ENCODE measurements at regions not wholly inside any gene's neighbourhood (a gene's known extent, or its start where the extent isn't known, plus 50 kb on each side); places are given as distances from the start of the nearest gene placed in this dataset.

GRCh38 chr6:29999416-29999815 lies 57.1 kb downstream of the HLA-A start:
- no peak overlapping the region for H3K4me2 ChIP-seq (ENCODE audit: insufficient read depth, low read length, poor library complexity, severe bottlenecking)
- H3K14ac ChIP-seq (ENCODE audit: low read length): no peak overlapping the region
- peaks cover 0 to 34% (median 3%) of the 10 kb centered on the region in 3 experiments for H3K27me3 ChIP-seq (ENCODE audit: control insufficient read depth in 3 of 3, insufficient read depth in 3 of 3, low read depth in 1 of 3, low read length in 3 of 3)
- no peak overlapping the region for H3K4ac ChIP-seq (ENCODE audit: low read length)
- H3K36me3 ChIP-seq (replicated peaks in 1 of 2; ENCODE audit: control insufficient read depth in 2 of 2, insufficient read depth in 2 of 2, low read length in 2 of 2): no peaks in the 10 kb centered on the region
- no peak overlapping the region for H4K8ac ChIP-seq (ENCODE audit: low read depth, low read length)
- no peak overlapping the region for H3K23ac ChIP-seq (ENCODE audit: low read depth, low read length, poor library complexity)
- DNase-seq (ENCODE audit: low spot score): no peak
- peaks cover 0 to 3% of the 10 kb centered on the region in 2 donors for H3K4me1 ChIP-seq (ENCODE audit: control insufficient read depth in 2 of 2, insufficient read depth in 1 of 2, low read depth in 1 of 2, low read length in 2 of 2)
- no peaks in the 10 kb centered on the region for H3K9me3 ChIP-seq (replicated peaks in 1 of 2; ENCODE audit: control insufficient read depth in 2 of 2, insufficient read depth in 1 of 2, low read depth in 1 of 2, low read length in 2 of 2)
- no peak overlapping the region for H2BK5ac ChIP-seq (ENCODE audit: low read length)
- no peak overlapping the region for H4K91ac ChIP-seq (ENCODE audit: low read depth, low read length, poor library complexity)
- H3K27ac ChIP-seq (replicated peaks; ENCODE audit: low read length): no peak overlapping the region
- no peak overlapping the region for H2AFZ ChIP-seq (ENCODE audit: low read length)
- no peak overlapping the region for H3K9ac ChIP-seq (ENCODE audit: low read depth, low read length, poor library complexity)
- WGBS, 2 donors (ENCODE audit: extremely low coverage in 2 of 2, insufficient read length in 2 of 2, insufficient replicate concordance in 1 of 2): no CpG with 5 or more reads among the region's 1 CpG
- no peak overlapping the region for H3K4me3 ChIP-seq (ENCODE audit: low read length in 2 of 2)
- H3K18ac ChIP-seq (ENCODE audit: low read length): no peak overlapping the region
- H3K79me1 ChIP-seq (ENCODE audit: low read depth, low read length): no peaks in the 10 kb centered on the region
- no peak overlapping the region for H2BK12ac ChIP-seq (ENCODE audit: low read length)
- no peak overlapping the region for H2BK15ac ChIP-seq (ENCODE audit: low read length)
- no peak overlapping the region for H2BK120ac ChIP-seq (ENCODE audit: low read depth, low read length)
- no peak overlapping the region for H2AK5ac ChIP-seq (ENCODE audit: low read depth, low read length)

GRCh38 chr6:30000156-30000791 lies 57.9 kb downstream of the HLA-A start:
- H3K18ac ChIP-seq (ENCODE audit: low read length): no peak overlapping the region
- no peak overlapping the region for H2BK12ac ChIP-seq (ENCODE audit: low read length)
- no peaks in the 10 kb centered on the region for H3K9me3 ChIP-seq (replicated peaks in 1 of 2; ENCODE audit: control insufficient read depth in 2 of 2, insufficient read depth in 1 of 2, low read depth in 1 of 2, low read length in 2 of 2)
- peaks cover 0 to 42% (median 9%) of the 10 kb centered on the region in 3 experiments for H3K27me3 ChIP-seq (ENCODE audit: control insufficient read depth in 3 of 3, insufficient read depth in 3 of 3, low read depth in 1 of 3, low read length in 3 of 3)
- no peak overlapping the region for H2BK5ac ChIP-seq (ENCODE audit: low read length)
- WGBS, 2 donors (ENCODE audit: extremely low coverage in 2 of 2, insufficient read length in 2 of 2, insufficient replicate concordance in 1 of 2): no CpG with 5 or more reads among the region's 9 CpGs
- H2AK5ac ChIP-seq (ENCODE audit: low read depth, low read length): no peak overlapping the region
- H2BK120ac ChIP-seq (ENCODE audit: low read depth, low read length): no peak overlapping the region
- H3K27ac ChIP-seq (replicated peaks; ENCODE audit: low read length): no peak overlapping the region
- no peak for DNase-seq (ENCODE audit: low spot score)
- H3K79me1 ChIP-seq (ENCODE audit: low read depth, low read length): no peaks in the 10 kb centered on the region
- no peak overlapping the region for H3K4me2 ChIP-seq (ENCODE audit: insufficient read depth, low read length, poor library complexity, severe bottlenecking)
- no peak overlapping the region for H3K4me3 ChIP-seq (ENCODE audit: low read length in 2 of 2)
- H4K8ac ChIP-seq (ENCODE audit: low read depth, low read length): no peak overlapping the region
- H3K9ac ChIP-seq (ENCODE audit: low read depth, low read length, poor library complexity): no peak overlapping the region
- no peaks in the 10 kb centered on the region for H3K36me3 ChIP-seq (replicated peaks in 1 of 2; ENCODE audit: control insufficient read depth in 2 of 2, insufficient read depth in 2 of 2, low read length in 2 of 2)
- H4K91ac ChIP-seq (ENCODE audit: low read depth, low read length, poor library complexity): no peak overlapping the region
- H3K4ac ChIP-seq (ENCODE audit: low read length): no peak overlapping the region
- H3K23ac ChIP-seq (ENCODE audit: low read depth, low read length, poor library complexity): no peak overlapping the region
- no peak overlapping the region for H3K14ac ChIP-seq (ENCODE audit: low read length)
- no peak overlapping the region for H2BK15ac ChIP-seq (ENCODE audit: low read length)
- peaks cover 0 to 3% of the 10 kb centered on the region in 2 donors for H3K4me1 ChIP-seq (ENCODE audit: control insufficient read depth in 2 of 2, insufficient read depth in 1 of 2, low read depth in 1 of 2, low read length in 2 of 2)
- no peak overlapping the region for H2AFZ ChIP-seq (ENCODE audit: low read length)

- Histone ChIP-seq H3K4ac (ENCODE audit: low read length) (no peak overlapping the region), H3K18ac (ENCODE audit: low read length) (no peak overlapping the region), H4K8ac (ENCODE audit: low read depth, low read length) (no peak overlapping the region), H3K4me2 (ENCODE audit: insufficient read depth, low read length, poor library complexity, severe bottlenecking) (no peak overlapping the region), H3K79me1 (ENCODE audit: low read depth, low read length) (no peaks in the 10 kb centered on the region), H3K14ac (ENCODE audit: low read length) (no peak overlapping the region), H2AFZ (ENCODE audit: low read length) (no peak overlapping the region), H3K27me3 (ENCODE audit: control insufficient read depth in 3 of 3, insufficient read depth in 3 of 3, low read depth in 1 of 3, low read length in 3 of 3) (peaks cover 15 to 53% (median 35%) of the 10 kb centered on the region in 3 experiments), H3K4me1 (ENCODE audit: control insufficient read depth in 2 of 2, insufficient read depth in 1 of 2, low read depth in 1 of 2, low read length in 2 of 2) (peaks cover 4 to 13% of the 10 kb centered on the region in 2 donors), H3K9ac (ENCODE audit: low read depth, low read length, poor library complexity) (no peak overlapping the region), H2BK120ac (ENCODE audit: low read depth, low read length) (no peak overlapping the region), H4K91ac (ENCODE audit: low read depth, low read length, poor library complexity) (no peak overlapping the region), H2AK5ac (ENCODE audit: low read depth, low read length) (no peak overlapping the region), H3K36me3 (replicated peaks in 1 of 2; ENCODE audit: control insufficient read depth in 2 of 2, insufficient read depth in 2 of 2, low read length in 2 of 2) (no peaks in the 10 kb centered on the region), H2BK5ac (ENCODE audit: low read length) (no peak overlapping the region), H2BK12ac (ENCODE audit: low read length) (no peak overlapping the region), H3K23ac (ENCODE audit: low read depth, low read length, poor library complexity) (no peak overlapping the region), H3K4me3 (ENCODE audit: low read length in 2 of 2) (no peak overlapping the region), H2BK15ac (ENCODE audit: low read length) (no peak overlapping the region), H3K27ac (replicated peaks; ENCODE audit: low read length) (no peak overlapping the region), H3K9me3 (replicated peaks in 1 of 2; ENCODE audit: control insufficient read depth in 2 of 2, insufficient read depth in 1 of 2, low read depth in 1 of 2, low read length in 2 of 2) (no peaks in the 10 kb centered on the region)
- no peak for DNase-seq (ENCODE audit: low spot score)
- no CpG with 5 or more reads among the region's 3 CpGs for WGBS, 2 donors (ENCODE audit: extremely low coverage in 2 of 2, insufficient read length in 2 of 2, insufficient replicate concordance in 1 of 2)
Measured at GRCh38 chr6:30002871-30003270, 58.2 kb upstream of the POLR1H start.

GRCh38 chr6:30005482-30005881 lies 55.6 kb upstream of the POLR1H start:
- Histone ChIP-seq H3K4me3 (ENCODE audit: low read length in 2 of 2) (no peak overlapping the region), H3K9ac (ENCODE audit: low read depth, low read length, poor library complexity) (no peak overlapping the region), H2AFZ (ENCODE audit: low read length) (no peak overlapping the region), H3K27ac (replicated peaks; ENCODE audit: low read length) (no peak overlapping the region), H4K8ac (ENCODE audit: low read depth, low read length) (no peak overlapping the region), H2AK5ac (ENCODE audit: low read depth, low read length) (no peak overlapping the region), H3K23ac (ENCODE audit: low read depth, low read length, poor library complexity) (no peak overlapping the region), H2BK15ac (ENCODE audit: low read length) (no peak overlapping the region), H2BK120ac (ENCODE audit: low read depth, low read length) (no peak overlapping the region), H2BK12ac (ENCODE audit: low read length) (no peak overlapping the region), H4K91ac (ENCODE audit: low read depth, low read length, poor library complexity) (no peak overlapping the region), H3K4me1 (ENCODE audit: control insufficient read depth in 2 of 2, insufficient read depth in 1 of 2, low read depth in 1 of 2, low read length in 2 of 2) (peaks cover 4 to 9% of the 10 kb centered on the region in 2 donors), H3K18ac (ENCODE audit: low read length) (no peak overlapping the region), H3K27me3 (ENCODE audit: control insufficient read depth in 3 of 3, insufficient read depth in 3 of 3, low read depth in 1 of 3, low read length in 3 of 3) (peaks cover 17 to 55% (median 43%) of the 10 kb centered on the region in 3 experiments), H2BK5ac (ENCODE audit: low read length) (no peak overlapping the region), H3K14ac (ENCODE audit: low read length) (no peak overlapping the region), H3K79me1 (ENCODE audit: low read depth, low read length) (no peaks in the 10 kb centered on the region), H3K9me3 (replicated peaks in 1 of 2; ENCODE audit: control insufficient read depth in 2 of 2, insufficient read depth in 1 of 2, low read depth in 1 of 2, low read length in 2 of 2) (no peaks in the 10 kb centered on the region), H3K4me2 (ENCODE audit: insufficient read depth, low read length, poor library complexity, severe bottlenecking) (no peak overlapping the region), H3K36me3 (replicated peaks in 1 of 2; ENCODE audit: control insufficient read depth in 2 of 2, insufficient read depth in 2 of 2, low read length in 2 of 2) (no peaks in the 10 kb centered on the region), H3K4ac (ENCODE audit: low read length) (no peak overlapping the region)
- no CpG with 5 or more reads among the region's 3 CpGs for whole genome bisulfite sequencing, 2 donors (ENCODE audit: extremely low coverage in 2 of 2, insufficient read length in 2 of 2, insufficient replicate concordance in 1 of 2)
- no peak for DNase-seq (ENCODE audit: low spot score)

All from neuronal stem cell (in vitro differentiated cells).